ENCODE measurements at regions not wholly inside any gene's neighbourhood (a gene's known extent, or its start where the extent isn't known, plus 50 kb on each side); places are given as distances from the start of the nearest gene placed in this dataset.
"Not testable (repeated sequence)": the region's sequence is repeated elsewhere in the genome, so short reads cannot be mapped to it uniquely, and the experiment has no call there.

DNA sequence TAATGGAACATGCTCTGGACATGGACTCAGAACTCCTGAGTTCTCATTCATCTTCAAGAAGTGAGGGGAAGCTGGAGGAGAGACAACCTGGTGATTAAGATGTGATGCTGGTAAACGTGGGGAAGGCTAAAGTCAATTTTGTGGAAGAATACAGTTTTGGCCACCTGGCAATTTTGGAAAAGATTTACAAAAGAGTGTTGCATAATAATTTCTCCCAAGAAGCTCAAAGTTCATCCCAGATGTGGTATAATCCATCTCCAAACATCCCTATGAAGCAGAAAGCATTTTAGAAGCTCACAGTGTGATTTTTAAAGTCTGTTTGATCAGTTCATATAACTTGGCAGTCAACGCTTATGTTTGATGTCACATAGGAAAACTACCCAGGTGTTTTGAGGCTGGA, 208.7 kb downstream of the LMX1A start:
- DNase-seq (no peak), ATAC-seq (no peak)
- intact Hi-C loops (cut with micrococcal nuclease), result loop anchor here (10.0 kb wide), 1 partner anchor 217 kb away; no protein-coding TSS in a partner anchor

DNA sequence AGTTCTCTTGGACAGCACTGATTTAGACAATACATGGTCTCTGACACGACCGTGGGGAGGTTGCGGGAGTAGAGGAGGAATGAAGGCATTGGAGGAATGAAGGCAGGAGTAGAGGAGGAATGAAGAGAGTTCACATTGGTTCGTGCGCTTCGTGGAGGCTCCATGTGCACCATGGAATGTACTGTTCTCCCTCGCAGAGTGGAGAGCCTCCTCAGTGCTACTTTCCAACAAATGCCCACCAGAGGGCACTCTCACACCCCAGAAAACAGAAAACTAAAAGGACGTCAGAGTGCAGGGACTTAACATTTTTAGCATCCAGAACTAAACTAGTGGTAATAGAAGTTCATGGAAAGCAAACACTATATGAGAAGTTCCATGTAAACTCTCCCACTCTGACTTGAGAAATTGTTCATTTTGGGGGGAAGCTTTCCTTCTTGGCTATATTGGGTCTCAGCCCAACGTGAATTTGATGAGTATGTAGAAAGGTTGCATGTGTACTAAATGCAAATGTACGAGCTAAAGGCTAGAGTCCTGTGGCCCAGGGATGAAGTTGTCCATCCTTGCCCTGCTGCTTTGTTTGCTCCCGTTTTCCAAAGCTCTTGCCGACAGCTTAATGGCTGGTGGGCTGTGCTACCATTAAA, 211.6 kb downstream of the LMX1A start:
- ATAC-seq, result peak; percentile 74
- intact Hi-C loops (cut with micrococcal nuclease), result loop anchor here (10.0 kb wide), 1 partner anchor 220 kb away; no protein-coding TSS in a partner anchor
- DNase-seq, result no peak

DNA sequence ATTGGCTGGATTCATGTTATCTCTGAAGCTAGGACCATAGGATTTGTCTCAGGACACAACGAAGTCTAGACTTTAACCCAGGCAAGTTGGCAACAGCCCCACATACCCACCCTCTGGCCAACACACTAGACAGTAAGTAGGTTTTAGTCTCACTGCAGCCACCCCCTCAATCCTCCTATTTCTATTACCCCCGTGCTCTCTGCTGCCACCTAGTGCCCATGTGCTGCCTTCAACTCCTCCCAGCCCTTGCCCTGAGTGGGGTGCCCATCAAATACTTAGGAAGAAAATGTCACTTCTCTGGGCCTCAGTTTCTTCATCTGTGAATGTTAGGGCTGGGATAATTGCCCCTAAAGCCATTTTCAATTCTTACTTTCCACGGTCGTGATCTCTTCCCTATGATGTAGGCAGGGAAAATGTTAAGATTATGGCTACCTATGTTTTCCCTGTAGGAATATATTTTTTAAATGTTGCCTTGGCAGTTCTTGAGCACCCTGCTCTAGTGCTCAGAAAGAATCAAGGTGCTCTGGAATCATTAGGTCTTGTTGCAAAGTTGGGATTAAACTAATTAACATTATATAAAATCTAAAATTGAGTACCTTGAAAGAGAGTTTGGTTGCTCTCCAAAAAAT, 213.0 kb downstream of the LMX1A start:
- DNase-seq (no peak), ATAC-seq (no peak)
- intact Hi-C loops (cut with micrococcal nuclease), result loop anchor here (10.0 kb wide), 1 partner anchor 221 kb away; no protein-coding TSS in a partner anchor

DNA sequence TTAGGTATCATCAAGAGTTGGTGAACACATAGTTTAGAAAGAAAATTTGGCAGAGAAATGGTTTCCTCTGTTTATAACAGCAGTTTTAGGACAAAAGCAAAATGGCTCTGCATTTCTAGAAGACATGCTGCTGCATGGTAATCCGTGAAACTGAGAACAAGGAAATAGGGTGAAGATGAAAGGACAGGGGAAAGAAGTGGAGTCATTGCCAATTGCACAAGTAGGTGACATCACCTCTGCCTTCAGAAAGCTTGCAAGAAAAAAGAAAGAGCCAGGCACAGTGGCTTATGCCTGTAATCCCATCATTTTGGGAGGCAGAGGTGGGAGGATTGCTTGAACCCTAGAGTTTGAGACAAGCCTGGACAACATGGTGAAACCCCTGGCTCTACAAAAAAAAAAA, 217.6 kb downstream of the LMX1A start:
- intact Hi-C loops (cut with micrococcal nuclease), result no loop called here
- no peak for ATAC-seq
- no peak for DNase-seq

DNA sequence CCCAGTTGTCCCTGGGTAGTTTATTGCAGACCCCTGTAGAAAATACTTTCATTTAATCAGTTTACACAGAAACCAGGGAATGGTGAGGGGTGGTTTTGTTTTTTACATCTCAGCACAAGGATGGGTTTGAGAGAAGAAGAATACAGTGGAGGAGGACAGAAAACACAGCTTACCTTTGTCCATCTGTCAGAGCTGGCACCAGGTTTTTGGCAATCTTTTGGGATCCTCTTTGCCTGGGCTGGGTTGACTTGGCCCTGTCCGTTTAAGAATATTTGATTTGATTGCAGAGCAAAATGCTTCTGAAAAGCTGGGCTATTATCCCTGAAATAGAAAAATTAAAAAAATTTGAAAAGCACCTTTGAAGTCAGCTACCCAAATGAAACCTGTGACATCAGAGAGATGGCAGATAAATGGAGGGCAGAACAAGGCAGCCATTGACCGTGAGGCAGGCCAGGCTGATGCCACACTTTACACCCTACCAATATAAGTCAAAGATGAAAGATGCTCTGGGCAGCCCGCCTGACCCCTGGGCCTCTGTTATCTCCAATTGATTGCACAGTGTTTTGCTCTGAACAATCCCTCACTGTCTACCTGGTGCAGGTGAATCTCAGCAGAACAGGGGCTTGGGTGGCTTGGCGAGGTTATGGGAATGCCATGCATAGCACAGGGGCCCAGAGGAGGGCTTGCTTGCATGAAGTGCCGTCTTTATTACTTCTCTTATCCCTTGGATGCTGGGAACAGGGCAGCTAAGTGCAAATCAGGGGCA, 218.8 kb downstream of the LMX1A start:
- DNase-seq, result no peak
- intact Hi-C loops (cut with micrococcal nuclease), result no loop called here
- no peak for ATAC-seq

DNA sequence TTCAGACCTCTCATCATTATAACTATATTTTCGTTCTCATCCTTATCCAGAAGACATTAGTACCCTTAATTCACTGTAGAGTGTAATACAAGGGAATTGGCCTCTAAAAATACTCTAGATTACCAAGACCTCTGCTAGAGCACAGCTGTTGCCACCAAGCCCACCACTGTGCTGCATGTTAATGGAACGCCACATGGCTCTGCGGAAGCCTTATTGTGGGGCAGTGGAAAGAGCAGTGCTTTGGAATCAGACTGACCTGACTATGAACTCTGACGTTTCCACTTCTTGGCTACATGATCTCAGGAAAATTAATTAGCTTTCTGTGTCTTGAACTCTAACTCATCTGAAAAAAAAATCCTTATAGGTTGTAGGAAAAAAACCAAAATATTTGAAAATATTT, 222.1 kb downstream of the LMX1A start:
- ATAC-seq (no peak), DNase-seq (no peak)
- intact Hi-C loops (cut with micrococcal nuclease), result no loop called here

DNA sequence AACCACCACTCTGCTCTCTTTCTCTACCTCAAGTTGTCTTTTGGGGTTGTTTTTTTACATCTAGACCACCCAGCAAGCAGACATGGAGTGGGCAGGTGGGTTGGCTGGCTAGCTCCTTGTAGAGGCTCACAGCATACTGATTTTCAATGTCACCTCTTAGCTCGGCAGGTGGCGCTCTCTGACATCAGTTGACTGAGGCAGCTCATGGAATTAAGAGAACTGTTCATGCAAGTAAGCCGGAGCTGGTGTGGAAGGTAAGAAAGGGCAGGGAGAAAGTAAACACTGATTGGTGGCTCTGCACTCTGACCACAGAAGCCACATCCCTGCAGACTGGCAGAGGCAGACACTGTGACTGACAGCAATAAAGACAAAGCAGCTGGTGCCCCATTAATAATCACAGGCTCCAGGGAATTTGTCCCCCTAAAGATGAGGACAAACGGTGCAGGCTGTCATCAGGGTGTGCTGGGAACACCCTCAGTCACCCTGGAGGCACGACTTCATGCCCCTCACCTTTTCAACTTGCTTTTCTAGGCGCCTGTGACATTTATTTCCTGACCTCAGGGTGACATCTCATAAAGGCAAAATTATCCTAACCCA, 226.8 kb downstream of the LMX1A start:
- intact Hi-C loops (cut with micrococcal nuclease), result no loop called here
- ATAC-seq, result peak; percentile 54
- DNase-seq, result peak; percentile 69

DNA sequence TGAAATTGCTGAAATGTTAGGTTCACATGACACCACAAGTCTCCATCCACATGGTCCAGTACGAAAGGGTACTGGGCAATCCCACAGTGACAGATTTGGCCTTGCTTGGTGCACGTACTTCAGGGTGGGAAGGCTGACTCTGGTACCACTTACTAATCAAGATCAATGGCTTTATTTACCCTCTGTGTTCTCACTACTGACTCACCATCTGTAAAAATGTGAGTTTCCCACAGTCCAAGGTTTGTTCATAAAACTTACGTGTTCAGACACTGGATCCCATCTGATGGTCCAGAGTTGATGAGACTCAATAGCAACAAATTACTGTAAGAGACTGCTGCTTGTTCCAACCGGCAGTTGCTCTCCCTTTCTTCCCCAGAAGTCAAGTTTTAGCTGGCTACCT, 231.7 kb downstream of the LMX1A start:
- no peak for DNase-seq

DNA sequence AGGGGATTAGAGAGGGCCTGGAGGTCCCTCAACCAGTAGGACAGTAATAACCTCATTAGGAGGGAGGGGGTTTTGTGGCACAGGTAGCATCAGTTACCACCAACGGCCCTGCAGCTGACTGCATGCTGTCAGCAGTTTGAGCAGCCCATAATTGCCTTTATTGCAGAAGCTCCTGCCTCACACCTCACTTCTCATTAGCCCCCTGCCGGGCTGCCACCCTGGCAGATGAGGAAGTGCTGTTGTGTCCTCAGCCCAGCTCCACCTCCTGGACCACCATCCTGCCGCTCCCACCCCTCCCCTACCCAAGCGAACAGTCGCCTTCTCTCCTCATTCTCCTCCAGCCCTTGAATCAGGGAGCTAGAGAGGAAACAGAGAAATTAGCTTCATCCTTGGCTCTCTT, 237.4 kb downstream of the LMX1A start:
- ATAC-seq, result no peak
- intact Hi-C loops (cut with micrococcal nuclease), result no loop called here
- DNase-seq, result no peak

More for the DNA sequence above, 231.7 kb downstream of the LMX1A start:
- intact Hi-C loops (cut with micrococcal nuclease), result no loop called here
- ATAC-seq, result no peak

DNA sequence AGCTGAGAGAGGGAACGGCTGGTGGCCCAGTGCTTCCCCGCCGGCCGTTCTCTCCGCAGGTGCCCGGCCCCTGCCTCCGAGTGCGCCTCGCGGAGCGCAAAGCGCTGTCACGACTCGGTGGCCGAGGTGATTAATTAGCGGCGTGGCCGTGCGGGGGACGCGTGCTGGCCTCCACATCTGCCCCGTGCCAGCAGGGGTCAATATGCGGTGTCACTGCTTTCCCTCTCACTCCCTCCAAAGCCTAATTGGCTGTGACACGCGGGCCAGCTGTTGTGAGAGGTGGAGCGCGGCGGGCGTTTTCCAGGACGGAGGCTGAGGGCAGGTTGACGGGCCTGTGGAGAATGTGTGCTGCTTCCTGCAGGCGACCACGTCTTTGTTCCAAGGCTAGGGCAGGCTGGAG, 239.0 kb downstream of the LMX1A start:
- ATAC-seq, result no peak
- DNase-seq, result peak; percentile 33
- intact Hi-C loops (cut with micrococcal nuclease), result no loop called here

DNA sequence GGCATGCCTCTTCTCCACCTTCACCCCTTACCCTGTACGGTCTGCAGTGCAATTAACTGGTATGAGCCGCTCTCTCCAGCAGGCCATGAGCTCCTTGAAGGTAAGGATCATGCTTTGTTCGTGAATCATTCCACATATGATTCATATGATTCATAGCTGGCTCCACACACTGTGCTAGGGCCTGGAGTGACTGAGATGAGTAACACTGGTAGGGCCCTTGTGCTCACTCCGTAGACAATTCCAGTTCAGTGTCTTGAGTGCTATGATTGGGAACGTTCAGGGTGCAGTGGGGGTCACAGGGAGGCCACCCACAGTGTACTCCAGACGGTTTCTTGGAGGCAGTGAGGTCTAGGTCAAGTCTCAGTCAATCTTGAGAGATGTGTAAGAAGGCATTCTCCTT, 239.8 kb downstream of the LMX1A start:
- intact Hi-C loops (cut with micrococcal nuclease), result no loop called here

DNA sequence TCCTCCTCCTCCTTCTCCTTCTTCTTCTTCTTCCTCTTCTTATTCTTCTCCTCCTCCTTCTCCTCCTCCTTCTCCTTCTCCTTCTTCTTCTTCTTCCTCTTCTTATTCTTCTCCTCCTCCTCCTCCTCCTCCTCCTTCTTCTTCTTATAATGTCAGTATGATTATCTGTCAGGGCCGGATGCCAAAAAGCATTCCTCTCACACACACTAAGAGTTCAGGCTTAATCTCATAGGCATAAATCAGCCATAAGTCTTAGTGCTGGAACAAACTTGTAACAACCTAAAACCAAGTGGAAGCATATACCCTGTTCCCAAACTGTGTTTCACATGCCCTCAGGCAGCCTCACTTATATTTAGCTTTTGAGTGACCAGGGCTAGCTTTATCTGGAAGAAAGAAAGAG, 240.3 kb downstream of the LMX1A start:
- intact Hi-C loops (cut with micrococcal nuclease), result no loop called here
- ATAC-seq (no peak), DNase-seq (no peak)

More for the DNA sequence above, 239.8 kb downstream of the LMX1A start:
- ATAC-seq (no peak), DNase-seq (no peak)

DNA sequence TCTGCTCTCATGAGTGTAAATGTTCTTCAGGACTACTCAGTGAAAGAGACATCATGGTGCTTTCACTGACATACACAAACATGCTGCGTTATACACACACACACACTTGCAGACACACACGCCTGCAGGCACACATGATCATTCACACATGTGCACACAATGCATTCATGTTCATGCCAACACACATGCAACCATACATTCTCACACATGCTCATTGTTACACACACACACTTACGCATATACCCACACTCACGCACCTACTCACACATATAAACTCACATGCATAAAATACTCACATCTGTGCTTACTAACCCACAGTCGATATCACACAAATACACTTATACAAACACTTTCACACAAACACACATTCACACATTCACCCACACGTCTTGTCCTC, 241.6 kb downstream of the LMX1A start:
- intact Hi-C loops (cut with micrococcal nuclease), result no loop called here
- no peak for DNase-seq
- ATAC-seq, result no peak

DNA sequence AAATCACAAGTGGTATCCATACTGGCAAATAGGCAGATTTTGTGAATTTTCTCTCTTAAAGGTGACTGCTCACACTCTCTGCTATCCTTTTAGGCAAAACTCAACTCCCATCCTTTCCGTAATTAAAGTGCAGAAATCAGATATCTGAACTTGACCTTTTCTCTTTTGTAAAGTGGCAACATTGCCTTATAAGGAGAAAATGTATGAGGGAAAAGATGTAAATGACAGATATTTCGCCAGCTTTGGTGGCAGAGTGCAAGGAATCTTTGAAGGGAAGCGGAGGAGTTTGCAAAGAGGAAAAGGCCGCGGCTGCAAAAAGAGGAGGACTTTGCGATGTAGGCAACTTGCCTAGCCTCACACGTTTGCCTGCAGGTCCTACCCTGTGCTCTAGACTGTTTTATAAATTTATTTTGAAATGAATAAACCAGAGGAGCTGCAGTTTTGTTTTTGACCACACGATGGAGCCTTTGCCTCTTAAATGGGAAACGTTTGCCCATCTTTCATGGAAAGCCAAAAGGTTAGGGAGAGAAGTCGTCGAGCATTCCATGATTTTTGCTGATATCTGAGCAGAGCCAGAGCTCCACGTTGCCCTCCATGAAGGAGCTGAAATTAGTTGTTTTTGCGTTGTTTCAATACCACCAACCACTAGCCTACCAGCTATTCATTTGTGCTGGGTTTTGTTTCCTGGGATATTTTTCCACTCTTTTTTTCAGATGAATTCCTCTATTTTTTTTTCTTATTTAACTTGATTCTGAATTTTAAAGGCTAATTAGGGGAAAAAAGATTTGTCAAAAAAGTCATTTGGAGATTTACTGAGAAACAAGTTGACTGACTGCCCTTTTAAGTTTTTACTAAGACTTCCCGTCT, 242.3 kb downstream of the LMX1A start:
- no peak for ATAC-seq
- intact Hi-C loops (cut with micrococcal nuclease), result no loop called here
- no peak for DNase-seq

DNA sequence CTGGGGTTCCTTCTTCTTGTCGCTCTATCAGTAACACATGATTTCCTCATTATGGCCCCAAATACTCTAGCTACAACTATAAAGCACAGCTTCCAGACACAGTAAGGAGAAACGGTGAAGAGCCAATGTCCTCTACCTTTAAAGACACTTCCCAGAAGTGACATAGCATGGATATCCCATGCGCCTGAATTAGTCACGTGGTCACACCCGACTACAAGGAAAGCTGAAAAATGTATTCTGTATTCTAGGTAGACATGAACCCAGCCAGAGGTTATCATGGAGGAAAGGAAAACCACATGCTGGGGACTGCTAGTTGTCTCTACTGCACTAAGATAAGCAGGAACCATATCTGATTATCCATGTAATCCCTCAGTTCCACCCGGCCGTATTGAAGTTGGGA, 244.3 kb downstream of the LMX1A start:
- intact Hi-C loops (cut with micrococcal nuclease), result no loop called here
- ATAC-seq (no peak), DNase-seq (no peak)

DNA sequence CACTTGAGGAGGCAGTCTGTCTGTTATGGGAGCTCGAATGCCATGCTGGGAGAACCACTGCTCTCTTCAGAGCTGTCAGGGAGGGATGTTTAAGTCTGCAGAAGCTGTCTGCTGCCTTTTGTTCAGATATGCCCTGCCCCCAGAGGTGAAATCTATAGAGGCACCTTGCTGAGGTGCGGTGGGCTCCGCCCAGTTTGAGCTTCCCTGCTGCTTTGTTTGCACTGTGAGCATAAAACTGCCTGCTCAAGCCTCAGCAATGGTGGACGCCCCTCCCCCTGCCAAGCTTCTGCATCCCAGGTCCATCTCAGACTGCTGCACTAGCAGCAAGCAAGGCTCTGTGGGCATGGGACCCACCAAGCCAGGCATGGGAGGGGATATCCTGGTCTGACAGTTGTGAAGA, 247.5 kb downstream of the LMX1A start:
- intact Hi-C loops (cut with micrococcal nuclease), result no loop called here
- DNase-seq, result no peak
- no peak for ATAC-seq

DNA sequence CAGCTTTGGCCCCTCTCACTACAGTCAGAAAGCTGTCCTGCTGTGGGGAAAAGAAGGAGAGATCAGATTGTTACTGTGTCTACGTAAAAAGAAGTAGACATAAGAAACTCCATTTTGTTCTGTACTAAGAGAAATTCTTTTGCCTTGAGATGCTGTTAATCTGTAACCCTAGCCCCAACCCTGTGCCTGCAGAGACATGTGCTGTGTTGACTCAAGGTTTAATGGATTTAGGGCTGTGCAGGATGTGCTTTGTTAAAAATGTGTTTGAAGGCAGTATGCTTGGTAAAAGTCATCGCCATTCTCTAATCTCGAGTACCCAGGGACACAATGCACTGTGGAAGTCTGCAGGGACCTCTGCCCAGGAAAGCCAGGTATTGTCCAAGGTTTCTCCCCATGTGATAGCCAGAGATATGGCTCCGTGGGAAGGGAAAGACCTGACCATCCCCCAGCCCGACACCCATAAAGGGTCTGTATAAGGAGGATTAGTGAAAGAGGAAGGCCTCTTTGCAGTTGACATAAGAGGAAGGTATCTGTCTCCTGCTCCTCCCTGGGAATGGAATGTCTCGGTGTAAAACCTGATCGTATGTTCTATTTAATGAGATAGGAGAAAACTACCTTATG, 263.9 kb downstream of the LMX1A start:
- ATAC-seq; intact Hi-C loops (cut with micrococcal nuclease); DNase-seq: not testable (repeated sequence)

DNA sequence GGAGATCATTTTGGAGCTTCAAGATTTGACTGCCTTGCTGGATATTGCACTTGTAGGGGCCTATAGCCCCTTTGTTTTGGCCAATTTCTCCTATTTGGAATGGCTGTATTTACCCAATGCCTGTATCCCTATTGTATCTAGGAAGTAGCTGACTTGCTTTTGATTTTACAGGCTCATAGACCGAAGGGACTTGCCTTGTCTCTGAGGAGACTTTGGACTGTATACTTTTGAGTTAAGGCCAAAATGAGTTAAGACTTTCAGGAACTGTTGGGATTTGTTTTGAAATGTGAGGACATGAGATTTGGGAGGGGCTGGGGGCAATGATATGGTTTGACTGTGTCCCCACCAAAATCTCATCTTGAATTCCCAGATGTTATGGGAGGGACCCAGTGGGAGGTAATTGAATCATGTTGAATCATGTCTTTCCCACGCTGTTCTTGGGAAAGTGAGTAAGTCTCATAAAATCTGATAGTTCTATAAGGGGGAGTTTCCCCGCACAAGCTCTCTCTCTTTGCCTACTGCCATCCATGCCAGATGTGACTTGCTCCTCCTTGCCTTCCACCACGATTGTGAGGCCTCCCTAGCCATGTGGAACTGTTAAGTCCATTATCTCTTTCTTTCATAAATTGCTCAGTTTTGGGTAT, 276.1 kb downstream of the LMX1A start:
- intact Hi-C loops (cut with micrococcal nuclease), result no loop called here
- no peak for DNase-seq
- no peak for ATAC-seq
